ENCODE measurements at regions not wholly inside any gene's neighbourhood (a gene's known extent, or its start where the extent isn't known, plus 50 kb on each side); places are given as distances from the start of the nearest gene placed in this dataset.

GRCh38 chr2:5132281-5132680 lies 559.9 kb upstream of the SOX11 start:
- TF ChIP-seq CTCF (conservative IDR thresholded peaks at IDR 0.05) (no peak), EZH2 (IDR thresholded peaks at IDR 0.05; ENCODE audit: low read depth) (no peak)
